ENCODE measurements at regions not wholly inside any gene's neighbourhood (a gene's known extent, or its start where the extent isn't known, plus 50 kb on each side); places are given as distances from the start of the nearest gene placed in this dataset.

DNA sequence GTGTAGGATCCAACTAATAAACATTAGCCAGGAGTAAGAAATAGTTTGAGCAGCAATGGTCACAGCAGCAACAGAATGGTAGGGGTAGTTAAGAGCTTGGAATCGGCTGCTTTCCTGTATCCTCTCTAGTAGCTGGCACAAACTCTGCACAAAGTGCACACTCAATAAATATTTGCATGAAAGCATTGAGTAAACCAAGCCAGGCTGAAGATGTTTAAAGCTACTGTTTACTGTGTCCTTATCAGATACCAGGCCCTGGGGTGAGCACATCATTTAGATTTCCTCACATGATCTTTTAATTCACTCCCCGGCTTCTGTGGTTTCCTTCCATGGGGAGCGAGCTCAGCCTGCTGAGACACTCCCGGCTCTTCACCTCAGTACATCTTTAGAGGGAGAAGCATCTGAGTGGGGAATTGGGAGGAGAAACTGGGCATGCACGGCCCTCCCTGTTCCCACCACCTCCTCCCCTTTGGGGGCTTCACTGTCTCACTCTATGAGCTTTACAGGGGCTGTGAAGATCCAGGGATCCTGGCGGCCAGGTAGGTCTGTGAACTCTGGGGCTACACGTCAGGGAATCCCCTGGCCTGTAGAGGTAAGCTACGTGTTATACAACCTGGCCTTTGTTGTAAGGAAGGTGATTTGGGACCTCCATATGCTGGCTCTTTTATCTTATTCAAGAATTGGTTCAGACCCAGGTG, 107.2 kb upstream of the VASH1 start:
- no peaks in the 10 kb centered on the region for H3K4me1 Mint-ChIP-seq
- TF ChIP-seq, protein P1, sequence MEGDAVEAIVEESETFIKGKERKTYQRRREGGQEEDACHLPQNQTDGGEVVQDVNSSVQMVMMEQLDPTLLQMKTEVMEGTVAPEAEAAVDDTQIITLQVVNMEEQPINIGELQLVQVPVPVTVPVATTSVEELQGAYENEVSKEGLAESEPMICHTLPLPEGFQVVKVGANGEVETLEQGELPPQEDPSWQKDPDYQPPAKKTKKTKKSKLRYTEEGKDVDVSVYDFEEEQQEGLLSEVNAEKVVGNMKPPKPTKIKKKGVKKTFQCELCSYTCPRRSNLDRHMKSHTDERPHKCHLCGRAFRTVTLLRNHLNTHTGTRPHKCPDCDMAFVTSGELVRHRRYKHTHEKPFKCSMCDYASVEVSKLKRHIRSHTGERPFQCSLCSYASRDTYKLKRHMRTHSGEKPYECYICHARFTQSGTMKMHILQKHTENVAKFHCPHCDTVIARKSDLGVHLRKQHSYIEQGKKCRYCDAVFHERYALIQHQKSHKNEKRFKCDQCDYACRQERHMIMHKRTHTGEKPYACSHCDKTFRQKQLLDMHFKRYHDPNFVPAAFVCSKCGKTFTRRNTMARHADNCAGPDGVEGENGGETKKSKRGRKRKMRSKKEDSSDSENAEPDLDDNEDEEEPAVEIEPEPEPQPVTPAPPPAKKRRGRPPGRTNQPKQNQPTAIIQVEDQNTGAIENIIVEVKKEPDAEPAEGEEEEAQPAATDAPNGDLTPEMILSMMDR (IDR thresholded peaks at IDR 0.05) = no peak
- Histone ChIP-seq H3K4me3 (ENCODE audit: low read length) (no peak overlapping the region), H3K9me3 (ENCODE audit: control insufficient read depth, insufficient read depth, low read length) (peaks cover 2% of the 10 kb centered on the region), H3K27me3 (ENCODE audit: control insufficient read depth, insufficient read depth, low read length) (no peaks in the 10 kb centered on the region), H3K36me3 (ENCODE audit: control insufficient read depth, insufficient read depth, low read length) (no peaks in the 10 kb centered on the region), H3K27ac (ENCODE audit: low read length) (no peak overlapping the region), H3K4me1 (ENCODE audit: control insufficient read depth, insufficient read depth, low read length) (no peaks in the 10 kb centered on the region)
- no peaks in the 10 kb centered on the region for H3K36me3 Mint-ChIP-seq
- WGBS (ENCODE audit: insufficient coverage) = 80% methylated on average over 7 of the region's 8 CpGs
- H3K9me3 Mint-ChIP-seq = no peaks in the 10 kb centered on the region
- no peak for ATAC-seq
- intact Hi-C loops (cut with micrococcal nuclease) = no loop called here
- H3K27ac Mint-ChIP-seq = no peak overlapping the region
- H3K4me3 Mint-ChIP-seq = no peak overlapping the region
- H3K27me3 Mint-ChIP-seq (ENCODE audit: low read depth in 2 of 2) = peaks cover 7 to 10% of the 10 kb centered on the region in 2 donors
- no peak for DNase-seq

DNA sequence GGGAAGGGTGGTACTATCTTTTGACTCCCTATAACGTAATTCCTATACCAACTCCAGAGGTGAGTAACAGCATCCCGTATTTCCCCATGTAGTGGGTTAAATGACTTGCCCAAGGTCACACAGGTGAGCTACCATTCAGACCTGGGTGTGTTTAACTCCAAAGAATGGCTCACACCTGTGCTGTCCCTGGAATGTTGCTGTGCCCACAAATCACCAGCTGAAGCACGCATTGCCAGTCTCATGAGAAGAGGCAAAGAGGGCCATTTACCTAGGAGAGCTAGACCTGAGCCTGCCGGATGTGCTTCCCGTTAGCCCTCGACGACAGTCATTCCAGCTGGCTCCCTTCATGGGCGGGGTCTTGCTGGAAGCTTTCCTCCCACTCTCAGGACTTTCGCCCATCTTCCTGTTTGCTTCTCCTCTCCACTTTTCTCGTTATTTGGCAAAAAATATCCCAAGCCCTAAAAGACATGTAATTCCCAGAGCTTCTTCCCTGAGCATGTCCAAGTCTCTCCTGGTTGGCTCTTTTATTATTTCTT, 106.6 kb upstream of the VASH1 start:
- H3K36me3 ChIP-seq (ENCODE audit: control insufficient read depth, insufficient read depth, low read length) = no peaks in the 10 kb centered on the region
- H3K4me3 ChIP-seq (ENCODE audit: low read length) = no peak overlapping the region
- TF ChIP-seq, protein P1 (IDR thresholded peaks at IDR 0.05) = no peak
- no peak for ATAC-seq
- Mint-ChIP-seq H3K9me3 (no peaks in the 10 kb centered on the region), H3K4me3 (no peak overlapping the region), H3K4me1 (no peaks in the 10 kb centered on the region), H3K27ac (no peak overlapping the region), H3K36me3 (no peaks in the 10 kb centered on the region), H3K27me3 (ENCODE audit: low read depth in 2 of 2) (peaks cover 7 to 10% of the 10 kb centered on the region in 2 donors)
- WGBS (ENCODE audit: insufficient coverage) = 80% methylated on average over 9 of the region's 10 CpGs
- intact Hi-C loops (cut with micrococcal nuclease) = no loop called here
- H3K27me3 ChIP-seq (ENCODE audit: control insufficient read depth, insufficient read depth, low read length) = no peaks in the 10 kb centered on the region
- no peak for DNase-seq
- H3K9me3 ChIP-seq (ENCODE audit: control insufficient read depth, insufficient read depth, low read length) = peaks cover 2% of the 10 kb centered on the region
- no peak overlapping the region for H3K27ac ChIP-seq (ENCODE audit: low read length)
- no peaks in the 10 kb centered on the region for H3K4me1 ChIP-seq (ENCODE audit: control insufficient read depth, insufficient read depth, low read length)

DNA sequence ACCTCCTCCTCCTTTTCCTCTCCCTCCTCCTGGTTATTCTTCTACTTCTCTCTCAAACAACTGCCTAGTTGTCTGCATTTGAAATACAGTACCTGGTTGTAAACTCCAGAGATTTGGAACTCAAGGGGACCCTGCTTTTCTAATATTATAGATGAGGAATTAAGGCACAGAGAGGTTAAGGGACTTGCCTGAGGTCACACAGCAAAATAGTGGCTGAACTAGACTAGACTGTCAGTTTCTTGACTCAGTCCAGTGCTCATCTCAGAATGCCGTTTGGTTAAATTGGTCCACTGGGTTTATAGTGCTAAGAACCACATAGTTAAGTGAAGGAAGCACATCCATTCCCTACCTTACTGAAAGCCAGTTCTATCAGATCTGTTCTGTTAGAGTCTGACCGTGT, 105.9 kb upstream of the VASH1 start:
- H3K27ac Mint-ChIP-seq = no peak overlapping the region
- Histone ChIP-seq H3K4me3 (ENCODE audit: low read length) (no peak overlapping the region), H3K9me3 (ENCODE audit: control insufficient read depth, insufficient read depth, low read length) (peaks cover 2% of the 10 kb centered on the region), H3K4me1 (ENCODE audit: control insufficient read depth, insufficient read depth, low read length) (no peaks in the 10 kb centered on the region), H3K27me3 (ENCODE audit: control insufficient read depth, insufficient read depth, low read length) (no peaks in the 10 kb centered on the region), H3K27ac (ENCODE audit: low read length) (no peak overlapping the region), H3K36me3 (ENCODE audit: control insufficient read depth, insufficient read depth, low read length) (no peaks in the 10 kb centered on the region)
- 70% methylated on average over 2 of the region's 2 CpGs for WGBS (ENCODE audit: insufficient coverage)
- intact Hi-C loops (cut with micrococcal nuclease) = no loop called here
- H3K36me3 Mint-ChIP-seq = no peaks in the 10 kb centered on the region
- peaks cover 7 to 10% of the 10 kb centered on the region in 2 donors for H3K27me3 Mint-ChIP-seq (ENCODE audit: low read depth in 2 of 2)
- ATAC-seq (no peak), DNase-seq (no peak)
- no peaks in the 10 kb centered on the region for H3K4me1 Mint-ChIP-seq
- H3K9me3 Mint-ChIP-seq = no peaks in the 10 kb centered on the region
- TF ChIP-seq, protein P1 (IDR thresholded peaks at IDR 0.05) = no peak
- H3K4me3 Mint-ChIP-seq = no peak overlapping the region

- no peak for DNase-seq
- H3K4me1 Mint-ChIP-seq = no peaks in the 10 kb centered on the region
- intact Hi-C loops (cut with micrococcal nuclease) = no loop called here
Measured at GRCh38 chr14:76656592-76656991, 104.7 kb upstream of the VASH1 start.

More at GRCh38 chr14:76656592-76656991, 104.7 kb upstream of the VASH1 start:
- no peak overlapping the region for H3K4me3 ChIP-seq (ENCODE audit: low read length)
- Mint-ChIP-seq H3K4me3 (no peak overlapping the region), H3K36me3 (no peaks in the 10 kb centered on the region), H3K9me3 (no peaks in the 10 kb centered on the region), H3K27ac (no peak overlapping the region), H3K27me3 (ENCODE audit: low read depth in 2 of 2) (peaks cover 7 to 15% of the 10 kb centered on the region in 2 donors)
- no peaks in the 10 kb centered on the region for H3K4me1 ChIP-seq (ENCODE audit: control insufficient read depth, insufficient read depth, low read length)
- H3K9me3 ChIP-seq (ENCODE audit: control insufficient read depth, insufficient read depth, low read length) = peaks cover 2% of the 10 kb centered on the region
- WGBS (ENCODE audit: insufficient coverage) = 89% methylated on average over 4 of the region's 5 CpGs
- H3K27me3 ChIP-seq (ENCODE audit: control insufficient read depth, insufficient read depth, low read length) = no peaks in the 10 kb centered on the region
- no peak for ATAC-seq
- H3K27ac ChIP-seq (ENCODE audit: low read length) = no peak overlapping the region
- no peaks in the 10 kb centered on the region for H3K36me3 ChIP-seq (ENCODE audit: control insufficient read depth, insufficient read depth, low read length)
- TF ChIP-seq, protein P1 (IDR thresholded peaks at IDR 0.05) = no peak
